NCI-H1417 treated with DMSO at 0.1 percent for 48 hours (cell line): ENCODE measurements at regions not wholly inside any gene's neighbourhood (a gene's known extent, or its start where the extent isn't known, plus 50 kb on each side); places are given as distances from the start of the nearest gene placed in this dataset.

Experiments
- DNase-seq: peaks from one replicate; lab custom pipeline; 2025; lab: John Stamatoyannopoulos, UW

GRCh38 chr13:106714271-106714982 is 146.5 kb upstream of the ARGLU1 start:
- no peak for DNase-seq

GRCh38 chr13:106712381-106712780 is 144.4 kb upstream of the ARGLU1 start:
- no peak for DNase-seq

- DNase-seq: no peak
Observed at GRCh38 chr13:106710266-106710665, 142.3 kb upstream of the ARGLU1 start.

GRCh38 chr13:106709522-106709921 is 141.6 kb upstream of the ARGLU1 start:
- DNase-seq: no peak

- DNase-seq: no peak
Observed at GRCh38 chr13:106702505-106702904, 134.6 kb upstream of the ARGLU1 start.

- no peak for DNase-seq
Observed at GRCh38 chr13:106701771-106702341, 133.9 kb upstream of the ARGLU1 start.

GRCh38 chr13:106700439-106700838 is 132.5 kb upstream of the ARGLU1 start:
- DNase-seq: no peak

GRCh38 chr13:106700007-106700406 is 132.1 kb upstream of the ARGLU1 start:
- DNase-seq: no peak

GRCh38 chr13:106699311-106699710 is 131.4 kb upstream of the ARGLU1 start:
- DNase-seq: no peak

- DNase-seq: no peak
Observed at GRCh38 chr13:106696719-106697118, 128.8 kb upstream of the ARGLU1 start.

GRCh38 chr13:106696140-106696539 is 128.2 kb upstream of the ARGLU1 start:
- DNase-seq: no peak

- DNase-seq: no peak
Observed at GRCh38 chr13:106695139-106695538, 127.2 kb upstream of the ARGLU1 start.

GRCh38 chr13:106691861-106692260 is 123.9 kb upstream of the ARGLU1 start:
- DNase-seq: no peak

GRCh38 chr13:106691341-106691740 is 123.4 kb upstream of the ARGLU1 start:
- DNase-seq: no peak

GRCh38 chr13:106690779-106691178 is 122.8 kb upstream of the ARGLU1 start:
- no peak for DNase-seq

- no peak for DNase-seq
Observed at GRCh38 chr13:106689906-106690305, 122.0 kb upstream of the ARGLU1 start.

GRCh38 chr13:106688940-106689339 is 121.0 kb upstream of the ARGLU1 start:
- no peak for DNase-seq

- no peak for DNase-seq
Observed at GRCh38 chr13:106686163-106686562, 118.2 kb upstream of the ARGLU1 start.

GRCh38 chr13:106685143-106685542 is 117.2 kb upstream of the ARGLU1 start:
- DNase-seq: no peak

- no peak for DNase-seq
Observed at GRCh38 chr13:106683918-106684317, 116.0 kb upstream of the ARGLU1 start.

- DNase-seq: no peak
Observed at GRCh38 chr13:106683179-106683578, 115.2 kb upstream of the ARGLU1 start.

- no peak for DNase-seq
Observed at GRCh38 chr13:106681997-106682396, 114.1 kb upstream of the ARGLU1 start.

- no peak for DNase-seq
Observed at GRCh38 chr13:106681536-106681935, 113.6 kb upstream of the ARGLU1 start.
